HG02938 (cell line): ENCODE measurements at regions not wholly inside any gene's neighbourhood (a gene's known extent, or its start where the extent isn't known, plus 50 kb on each side); places are given as distances from the start of the nearest gene placed in this dataset.

Experiments used
- ATAC-seq: cut with Tn5 transposase; IDR thresholded peaks from one replicate; pipeline ENCODE4 v1.9.1; 2021; ENCODE audit warnings: mild to moderate bottlenecking, moderate library complexity; ENCODE audit not compliant: unreplicated experiment

DNA sequence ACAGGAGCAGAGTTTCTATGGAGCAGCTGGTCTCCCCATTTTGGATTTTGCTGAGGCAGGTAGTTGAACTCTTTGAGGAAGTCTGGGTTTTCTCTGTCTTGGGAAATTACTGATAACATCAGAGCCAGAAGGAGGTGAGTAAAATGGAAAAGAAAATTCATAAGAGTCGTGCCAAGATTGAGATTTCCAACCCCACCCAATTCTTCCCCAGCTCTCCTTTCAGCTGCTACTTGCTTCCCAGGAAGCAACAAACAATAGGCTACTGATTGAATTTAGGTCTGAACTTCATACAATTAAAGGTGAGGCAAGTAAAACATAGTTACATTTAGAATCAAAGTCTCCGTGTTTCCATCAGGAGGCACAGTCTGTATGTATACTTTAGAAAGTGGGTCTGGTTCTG is 54.6 kb upstream of the EOLA2 start:
- no peak for ATAC-seq

DNA sequence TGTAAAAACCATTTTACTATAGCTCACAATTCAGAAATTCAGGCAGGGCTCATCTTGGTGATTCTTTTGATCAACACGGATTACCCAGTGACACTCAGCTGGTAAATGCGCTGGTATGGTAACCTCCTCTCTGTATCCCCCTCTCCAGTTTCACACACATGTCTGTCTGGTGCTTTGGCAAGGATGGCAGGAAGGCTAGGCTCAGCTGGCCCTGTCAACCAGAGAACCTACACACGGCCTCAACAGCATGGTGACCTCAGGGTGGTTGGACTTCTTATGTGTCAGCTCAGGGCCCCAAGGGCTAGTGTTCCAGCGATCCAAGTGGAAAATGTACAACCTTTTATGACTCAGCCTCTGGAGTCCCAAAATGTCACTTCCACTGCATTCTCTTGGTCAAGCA is 55.7 kb upstream of the EOLA2 start:
- ATAC-seq, result no peak

DNA sequence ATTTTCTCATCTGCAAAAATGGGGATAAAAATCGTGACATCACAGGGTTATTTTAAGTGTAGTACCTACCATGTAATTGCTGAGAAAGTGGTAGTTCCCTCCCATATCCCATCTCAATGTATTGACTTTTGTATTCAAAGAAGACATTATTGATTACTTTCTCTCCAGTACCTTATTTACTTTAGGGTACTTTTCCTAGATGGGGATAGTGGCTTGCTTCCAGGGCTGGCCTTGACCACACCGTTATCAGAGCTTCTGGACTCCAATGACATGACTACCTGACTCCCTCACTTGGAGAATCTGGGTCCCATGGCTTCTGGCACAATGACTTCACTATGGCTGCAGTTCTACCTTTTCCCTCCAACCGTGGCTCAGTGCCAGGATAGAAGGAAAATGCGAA is 58.2 kb upstream of the EOLA2 start:
- no peak for ATAC-seq

GRCh38 chrX:150005027-150005426 is 66.7 kb upstream of the EOLA2 start:
- no peak for ATAC-seq

- no peak for ATAC-seq
These were observed 69.1 kb upstream of the EOLA2 start for GRCh38 chrX:150007356-150007755.

GRCh38 chrX:150012647-150013381 is 74.5 kb upstream of the EOLA2 start:
- ATAC-seq, result no peak

GRCh38 chrX:150014525-150014924 is 76.2 kb upstream of the EOLA2 start:
- no peak for ATAC-seq

DNA sequence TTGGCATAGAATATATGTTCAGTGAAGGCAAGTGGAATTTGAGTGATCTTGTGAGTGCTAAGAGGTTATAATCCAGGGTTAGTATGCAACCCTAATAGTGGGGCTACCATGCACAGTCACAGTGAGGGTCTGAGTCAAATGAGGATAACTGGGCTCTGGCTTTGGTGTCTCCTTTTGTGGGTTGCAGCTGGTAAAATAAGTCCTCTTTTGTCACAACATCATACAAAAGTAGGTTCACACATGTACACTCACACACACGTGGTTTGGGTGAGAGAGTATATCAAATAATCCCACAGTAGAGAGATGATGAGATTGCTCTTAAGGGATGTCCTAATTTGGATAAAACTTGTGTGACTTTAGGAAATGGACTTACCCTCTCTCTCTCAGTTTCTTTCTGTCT is 79.6 kb upstream of the EOLA2 start:
- no peak for ATAC-seq

DNA sequence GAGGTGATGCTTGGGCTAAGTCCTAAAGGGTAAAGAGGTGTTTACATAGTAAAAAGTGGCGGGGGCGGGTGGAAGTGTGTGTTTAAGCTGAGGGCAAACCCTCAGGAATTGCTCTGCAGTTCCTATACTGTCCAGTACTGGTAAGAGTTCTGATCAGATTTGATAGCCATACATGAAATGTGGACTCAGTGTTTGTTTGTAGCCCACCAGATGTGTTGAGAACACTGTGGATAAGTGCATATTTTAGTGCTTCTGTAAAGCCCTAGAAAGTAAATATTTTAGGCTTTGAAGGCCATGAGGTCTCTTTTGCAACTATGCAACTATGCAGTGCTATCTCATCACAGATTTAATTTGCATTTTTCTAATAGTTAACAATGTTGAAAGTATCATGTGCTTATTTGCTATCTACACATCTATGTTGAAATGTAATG is 80.7 kb upstream of the EOLA2 start:
- no peak for ATAC-seq

GRCh38 chrX:150028692-150029091 is 90.4 kb upstream of the EOLA2 start:
- ATAC-seq, result no peak

DNA sequence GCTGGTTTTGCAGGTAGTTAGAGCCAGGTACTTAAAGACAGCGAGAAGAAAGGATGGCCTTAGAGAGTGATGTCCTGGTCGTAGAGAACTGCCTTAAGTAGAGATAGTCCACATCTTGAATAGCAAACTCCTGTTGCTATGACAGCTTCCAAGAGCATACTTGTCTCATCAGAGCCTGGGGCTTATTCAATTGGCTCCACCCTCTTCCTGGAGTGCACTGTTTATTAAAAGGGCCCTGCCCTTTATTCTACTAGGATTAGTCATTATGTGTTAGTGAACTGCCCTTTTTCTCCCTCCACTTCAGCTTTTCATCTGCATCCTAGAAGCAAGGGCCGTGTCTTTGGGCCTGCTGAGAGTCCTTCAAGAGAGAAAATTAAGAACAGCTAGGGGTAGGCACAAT is 94.5 kb upstream of the EOLA2 start:
- no peak for ATAC-seq

GRCh38 chrX:150034788-150035187 is 96.5 kb upstream of the EOLA2 start:
- no peak for ATAC-seq

DNA sequence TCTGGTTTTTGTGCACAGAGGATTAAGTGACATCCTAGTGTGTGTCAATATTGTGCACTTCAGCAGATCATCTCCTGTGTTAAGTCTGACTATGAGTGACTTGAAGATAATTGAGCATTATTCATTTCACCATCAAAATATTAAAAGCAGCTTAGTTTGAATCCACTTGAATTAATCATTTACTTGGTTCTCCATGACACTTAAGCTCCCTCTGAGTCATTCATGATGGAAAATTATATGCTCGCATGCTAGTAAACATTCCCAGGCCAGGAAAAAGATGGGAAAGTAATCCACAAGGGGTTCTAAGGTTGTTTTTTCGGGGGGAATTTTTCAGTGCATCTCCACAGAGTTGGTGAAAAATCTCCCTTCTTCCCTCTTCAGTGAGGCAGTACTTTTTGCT is 97.2 kb upstream of the EOLA2 start:
- no peak for ATAC-seq

DNA sequence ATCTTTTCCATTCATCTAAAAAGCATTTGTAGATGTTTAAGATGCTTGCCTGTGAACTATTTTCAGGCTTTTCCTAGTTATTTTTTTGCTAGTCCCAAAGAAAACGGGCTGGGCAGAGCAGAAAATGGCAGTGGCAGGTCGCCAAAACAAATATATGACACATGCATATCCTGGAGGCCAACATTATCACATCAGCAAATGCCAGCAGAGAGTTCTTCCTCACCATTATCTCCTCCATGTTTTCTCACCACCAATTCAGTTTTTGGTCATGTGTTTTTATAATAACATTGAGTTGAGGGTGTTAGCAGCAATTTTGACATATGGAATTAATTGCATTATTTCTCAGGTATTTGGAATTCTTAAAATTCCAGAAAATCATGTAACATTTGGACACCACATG is 97.9 kb upstream of the EOLA2 start:
- no peak for ATAC-seq

GRCh38 chrX:150036641-150037040 is 98.3 kb upstream of the EOLA2 start:
- no peak for ATAC-seq

- ATAC-seq, result no peak
These were observed 98.8 kb upstream of the EOLA2 start for GRCh38 chrX:150037041-150037440.

DNA sequence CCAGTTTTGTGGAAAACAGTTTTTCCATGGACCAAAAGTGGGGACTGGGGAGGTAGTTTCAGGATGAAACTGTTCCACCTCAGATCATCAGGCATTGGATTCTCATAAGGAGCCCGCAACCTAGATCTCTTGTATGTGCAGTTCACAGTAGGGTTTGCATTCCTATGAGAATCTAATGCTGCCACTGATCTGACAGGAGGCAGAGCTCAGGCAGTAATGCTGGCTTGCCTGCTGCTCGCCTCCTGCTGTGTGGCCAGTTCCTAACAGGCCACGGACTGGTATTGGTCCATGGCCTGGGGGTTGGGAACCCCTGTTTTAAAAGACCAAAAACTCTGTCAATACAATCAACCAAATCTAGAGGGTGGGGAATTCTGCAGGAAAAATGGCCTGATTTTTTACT is 100.0 kb upstream of the EOLA2 start:
- no peak for ATAC-seq

- no peak for ATAC-seq
These were observed 100.8 kb upstream of the EOLA2 start for GRCh38 chrX:150038986-150039599.

DNA sequence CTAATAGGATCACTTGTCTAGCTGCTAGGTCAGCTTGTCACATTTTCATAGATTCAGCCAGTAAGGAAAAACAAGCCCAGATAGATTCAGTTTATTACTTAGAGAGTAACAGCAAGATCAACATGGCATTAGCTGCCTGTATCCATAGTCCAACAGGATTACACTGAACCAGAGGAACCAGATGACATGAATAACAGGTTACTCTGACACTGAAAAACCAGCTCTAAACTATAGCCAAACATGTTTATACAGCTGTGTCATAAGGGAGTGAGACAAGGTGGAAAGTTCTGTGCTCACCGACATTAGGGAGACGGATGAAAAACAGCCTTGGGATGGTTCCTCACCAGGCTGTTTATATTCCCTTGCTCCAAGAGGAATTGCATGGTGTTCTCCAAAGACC is 102.9 kb upstream of the EOLA2 start:
- ATAC-seq, result no peak

DNA sequence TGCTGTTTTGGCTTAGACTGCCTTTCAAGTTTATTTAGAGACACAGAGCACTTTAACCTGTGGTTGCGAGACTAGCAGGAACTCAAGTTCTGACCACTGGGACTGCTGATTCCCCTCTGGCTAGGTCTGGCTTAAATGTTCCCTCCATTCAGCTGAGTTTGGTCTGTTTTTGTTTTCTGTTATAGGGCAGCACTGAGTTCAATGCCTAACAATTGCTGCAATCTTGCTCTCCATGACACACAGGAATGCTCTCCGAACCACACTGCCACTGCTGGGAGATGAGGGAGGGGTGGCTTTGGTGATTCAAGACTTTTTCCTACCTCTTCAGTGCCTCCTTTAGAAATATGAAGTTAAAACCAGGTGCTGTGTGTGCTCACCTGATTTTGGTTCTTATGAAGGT is 106.3 kb upstream of the EOLA2 start:
- no peak for ATAC-seq

- no peak for ATAC-seq
These were observed 109.5 kb upstream of the EOLA2 start for GRCh38 chrX:150047818-150048217.

- no peak for ATAC-seq
These were observed 111.4 kb upstream of the EOLA2 start for GRCh38 chrX:150049647-150050046.

DNA sequence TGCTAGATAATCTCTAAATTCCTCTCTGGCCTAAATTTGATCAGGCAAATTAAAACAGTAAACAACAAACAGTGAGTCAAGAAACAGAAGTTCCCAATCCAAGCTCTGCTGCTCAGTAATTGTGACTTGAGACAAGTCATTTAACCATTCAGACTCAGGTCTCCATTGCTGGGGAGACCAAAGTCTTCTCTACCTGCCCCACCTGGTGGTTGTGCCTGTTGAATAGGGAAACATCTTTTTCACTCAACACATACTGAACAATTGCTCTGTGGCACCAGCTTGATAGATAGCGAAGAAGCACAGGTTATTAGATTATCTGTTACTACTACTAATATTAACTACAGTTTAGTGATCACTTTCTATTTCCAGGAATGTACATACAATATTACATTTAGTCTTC is 112.1 kb upstream of the EOLA2 start:
- ATAC-seq, result no peak
